CD14-positive monocyte (primary cell): ENCODE measurements at regions not wholly inside any gene's neighbourhood (a gene's known extent, or its start where the extent isn't known, plus 50 kb on each side); places are given as distances from the start of the nearest gene placed in this dataset.
A peak's percentile ranks its signal among the peaks of the same experiment; 100 is the strongest.

Experiments used
- DNase-seq, 3 donors: peaks; one replicate each; pipeline ENCODE4 v3.0.0-alpha.2; 2011 to 2022
- H2AFZ ChIP-seq: 2 replicates; pipeline ENCODE4 v1.6.0; 2012; ENCODE audit warnings: mild to moderate bottlenecking, low read depth, low read length, inconsistent platforms; ENCODE audit not compliant: insufficient read depth, poor library complexity, severe bottlenecking
- H3K27ac ChIP-seq, 2 donors: 1 replicate in 1 of 2; 2 replicates in 1 of 2; pipeline ENCODE4 v1.5.1; 2012 to 2013; ENCODE audit warnings: low read length in 2 of 2, control low read depth in 1 of 2, inconsistent platforms in 1 of 2, low read depth in 1 of 2, mild to moderate bottlenecking in 1 of 2
- H3K27me3 ChIP-seq, 2 donors: one replicate each; pipeline versions ENCODE4 v1.6.0 to v1.6.1; 2011 to 2013; ENCODE audit warnings: low read length in 2 of 2; ENCODE audit not compliant: control insufficient read depth in 2 of 2, insufficient read depth in 2 of 2
- H3K36me3 ChIP-seq, 2 donors: replicated peaks in 1 of 2; 1 replicate in 1 of 2; 2 replicates in 1 of 2; pipeline versions ENCODE4 v1.5.1 to v1.6.1; 2012 to 2013; ENCODE audit warnings: low read length in 2 of 2, control low read depth in 1 of 2, inconsistent platforms in 1 of 2, mild to moderate bottlenecking in 1 of 2; ENCODE audit not compliant: insufficient read depth in 2 of 2, control insufficient read depth in 1 of 2
- H3K4me1 ChIP-seq, 2 donors: 1 replicate in 1 of 2; 2 replicates in 1 of 2; pipeline versions ENCODE4 v1.5.1 to v1.6.1; 2012 to 2013; ENCODE audit warnings: low read length in 2 of 2, control low read depth in 1 of 2, inconsistent platforms in 1 of 2, mild to moderate bottlenecking in 1 of 2, moderate library complexity in 1 of 2; ENCODE audit not compliant: insufficient read depth in 2 of 2, control insufficient read depth in 1 of 2
- H3K4me2 ChIP-seq: replicated peaks from 2 replicates; pipeline ENCODE3; 2012; ENCODE audit warnings: low read length, moderate library complexity, mild to moderate bottlenecking; ENCODE audit not compliant: poor library complexity, severe bottlenecking; ENCODE audit errors: extremely low read depth
- H3K4me3 ChIP-seq, 3 experiments: fragments of 200-600 bp in 1 of 3; sonication (generic) in 1 of 3; replicated peaks in 1 of 3; 1 replicate in 2 of 3; 2 replicates in 1 of 3; pipeline ENCODE4 v1.5.1; 2011 to 2013; ENCODE audit warnings: low read length in 3 of 3, mild to moderate bottlenecking in 3 of 3, control low read depth in 2 of 3, low read depth in 2 of 3, inconsistent platforms in 1 of 3, moderate library complexity in 1 of 3
- H3K79me2 ChIP-seq: 2 replicates; pipeline ENCODE4 v1.6.0; 2012; ENCODE audit warnings: mild to moderate bottlenecking, control low read depth, inconsistent platforms, low read length, moderate library complexity; ENCODE audit not compliant: insufficient read depth
- H3K9ac ChIP-seq: 2 replicates; pipeline ENCODE4 v1.6.0; 2017; ENCODE audit warnings: low read length, mild to moderate bottlenecking; ENCODE audit not compliant: insufficient read depth, poor library complexity, severe bottlenecking
- H3K9me3 ChIP-seq, 2 donors: replicated peaks in 1 of 2; 1 replicate in 1 of 2; 2 replicates in 1 of 2; pipeline versions ENCODE4 v1.5.1 to v1.6.1; 2012 to 2013; ENCODE audit warnings: low read length in 2 of 2, control low read depth in 1 of 2; ENCODE audit not compliant: control insufficient read depth in 1 of 2, insufficient read depth in 1 of 2
- H4K20me1 ChIP-seq: 2 replicates; pipeline ENCODE4 v1.6.0; 2012; ENCODE audit warnings: mild to moderate bottlenecking, low read length, control low read depth, moderate library complexity; ENCODE audit not compliant: insufficient read depth
- H3K27ac Mint-ChIP-seq, 7 donors: one replicate each; pipeline ENCODE4 v1.8.0; 2020; ENCODE audit warnings: mild to moderate bottlenecking in 7 of 7, mixed read lengths in 7 of 7, moderate library complexity in 6 of 7, inconsistent platforms in 2 of 7
- H3K27me3 Mint-ChIP-seq, 3 donors: one replicate each; pipeline ENCODE4 v1.8.0; 2021 to 2022; ENCODE audit warnings: low read depth in 3 of 3, mild to moderate bottlenecking in 3 of 3, mixed read lengths in 3 of 3, moderate library complexity in 3 of 3, inconsistent platforms in 1 of 3
- H3K36me3 Mint-ChIP-seq, 2 donors: one replicate each; pipeline ENCODE4 v1.8.0; 2020; ENCODE audit warnings: mixed read lengths in 2 of 2, inconsistent platforms in 1 of 2, mild to moderate bottlenecking in 1 of 2
- H3K4me1 Mint-ChIP-seq: one replicate; pipeline ENCODE4 v1.8.0; 2020; ENCODE audit warnings: mild to moderate bottlenecking, mixed read lengths
- H3K4me3 Mint-ChIP-seq, 2 donors: one replicate each; pipeline ENCODE4 v1.8.0; 2020; ENCODE audit warnings: mild to moderate bottlenecking in 2 of 2, mixed read lengths in 2 of 2, moderate library complexity in 1 of 2
- H3K9me3 Mint-ChIP-seq, 7 donors: one replicate each; pipeline ENCODE4 v1.8.0; 2020 to 2022; ENCODE audit warnings: mixed read lengths in 7 of 7, mild to moderate bottlenecking in 6 of 7, moderate library complexity in 6 of 7, inconsistent platforms in 2 of 7
- CTCF ChIP-seq: fragments of 200-600 bp; IDR thresholded peaks from one replicate; pipeline ENCODE4 v1.8.0; 2022; ENCODE audit warnings: antibody characterized with exemption, mild to moderate bottlenecking
- WGBS: methylation state at CpG from one replicate; pipeline ENCODE4 v1.1.5; 2013; ENCODE audit warnings: missing lambda C conversion rate; ENCODE audit not compliant: insufficient coverage; 5-methylcytosine and 5-hydroxymethylcytosine counted together
- intact Hi-C, 2 donors: fragments of 100-400 bp; cut with micrococcal nuclease; formaldehyde crosslinking; loops; one replicate each; pipeline versions ENCODE4 v1.15.0 to v1.15.1; 2023

GRCh38 chr1:173126421-173126820 is 75.7 kb upstream of the TNFSF18 start:
- WGBS: no CpG with 5 or more reads among the region's 2 CpGs
- Histone ChIP-seq H3K4me3 (no peak overlapping the region), H3K27me3 (no peaks in the 10 kb centered on the region), H3K4me2 (no peak overlapping the region), H3K27ac (no peak overlapping the region), H3K9me3 (no peaks in the 10 kb centered on the region), H3K79me2 (no peaks in the 10 kb centered on the region), H3K9ac (no peak overlapping the region), H3K36me3 (no peaks in the 10 kb centered on the region), H2AFZ (no peak overlapping the region), H4K20me1 (no peaks in the 10 kb centered on the region), H3K4me1 (peaks cover 17 to 19% of the 10 kb centered on the region in 2 donors)
- TF ChIP-seq CTCF: no peak
- Mint-ChIP-seq H3K4me1 (peaks cover 23% of the 10 kb centered on the region), H3K27me3 (peaks cover 0 to 3% (median 1%) of the 10 kb centered on the region in 3 donors), H3K36me3 (no peaks in the 10 kb centered on the region), H3K27ac (no peak overlapping the region), H3K9me3 (peaks cover 0 to 5% (median 0%) of the 10 kb centered on the region in 7 donors), H3K4me3 (no peak overlapping the region)
- no peak for DNase-seq
- intact Hi-C loops: loop anchor here (10.0 kb wide), 5 partner anchors 68 to 312 kb away; partner anchors contain the start of gene TNFSF18 (in 1 of the 2)

- Mint-ChIP-seq H3K36me3 (no peaks in the 10 kb centered on the region), H3K27ac (peak overlapping the region; percentile 94 to 99 (median 97)), H3K27me3 (peaks cover 0 to 5% (median 1%) of the 10 kb centered on the region in 3 donors), H3K4me3 (peak overlapping the region; percentile 76 to 86), H3K9me3 (peaks cover 0 to 3% (median 0%) of the 10 kb centered on the region in 7 donors), H3K4me1 (peaks cover 27% of the 10 kb centered on the region)
- peak overlapping the region; percentile 74 for H3K4me2 ChIP-seq
- H3K9ac ChIP-seq: peak overlapping the region; percentile 65
- no peaks in the 10 kb centered on the region for H3K36me3 ChIP-seq
- peaks cover 17 to 20% of the 10 kb centered on the region in 2 donors for H3K4me1 ChIP-seq
- intact Hi-C loops: loop anchor here (1.0 to 10.0 kb wide), 7 partner anchors 11 to 376 kb away; partner anchors contain the start of gene TNFSF18 (in 1 of the 2)
- H3K27me3 ChIP-seq: no peaks in the 10 kb centered on the region
- no peak for TF ChIP-seq CTCF
- peak overlapping the region; percentile 59 to 94 for H3K27ac ChIP-seq
- H3K79me2 ChIP-seq: no peaks in the 10 kb centered on the region
- no peaks in the 10 kb centered on the region for H4K20me1 ChIP-seq
- 14% methylated on average over 7 of the region's 12 CpGs for whole genome bisulfite sequencing
- peak overlapping the region; percentile 69 for H2AFZ ChIP-seq
- no peaks in the 10 kb centered on the region for H3K9me3 ChIP-seq
- peak overlapping the region; percentile 27 to 97 (median 73) for H3K4me3 ChIP-seq
- DNase-seq: peak; percentile 92 to 96 (median 95)
Observed at GRCh38 chr1:173122958-173123852, 72.5 kb upstream of the TNFSF18 start.
